ENCODE measurements at regions not wholly inside any gene's neighbourhood (a gene's known extent, or its start where the extent isn't known, plus 50 kb on each side); places are given as distances from the start of the nearest gene placed in this dataset.

DNA sequence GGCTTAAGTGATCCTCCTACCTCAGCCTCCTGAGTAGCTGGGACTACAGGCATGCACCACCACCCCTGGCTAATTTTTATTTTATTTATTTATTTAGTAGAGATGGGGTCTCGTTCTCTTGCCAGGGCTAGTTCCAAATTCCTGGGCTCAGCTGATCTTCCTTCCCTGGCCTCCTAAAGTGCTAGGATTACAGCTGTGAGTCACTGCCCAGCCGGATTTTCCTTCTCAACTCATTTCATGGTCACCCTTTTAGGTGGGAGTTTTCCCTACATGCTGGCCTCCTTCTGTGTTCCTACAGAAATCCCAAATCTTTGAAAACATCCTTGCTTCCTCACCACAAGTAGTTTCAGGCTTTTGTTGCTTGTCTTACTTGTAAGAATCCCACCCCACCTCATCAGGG is 102.1 kb upstream of the SIAH1 start:
- DNase-seq (ENCODE audit: extremely low read depth in 1 of 11, low read depth in 9 of 11, low spot score in 4 of 11): no peak

- no peak for DNase-seq (ENCODE audit: extremely low read depth in 1 of 11, low read depth in 9 of 11, low spot score in 4 of 11)
These were observed 96.6 kb upstream of the SIAH1 start for GRCh38 chr16:48481772-48482171.

- no peak for DNase-seq (ENCODE audit: extremely low read depth in 1 of 11, low read depth in 9 of 11, low spot score in 4 of 11)
These were observed 96.0 kb upstream of the SIAH1 start for GRCh38 chr16:48481211-48481610.

DNA sequence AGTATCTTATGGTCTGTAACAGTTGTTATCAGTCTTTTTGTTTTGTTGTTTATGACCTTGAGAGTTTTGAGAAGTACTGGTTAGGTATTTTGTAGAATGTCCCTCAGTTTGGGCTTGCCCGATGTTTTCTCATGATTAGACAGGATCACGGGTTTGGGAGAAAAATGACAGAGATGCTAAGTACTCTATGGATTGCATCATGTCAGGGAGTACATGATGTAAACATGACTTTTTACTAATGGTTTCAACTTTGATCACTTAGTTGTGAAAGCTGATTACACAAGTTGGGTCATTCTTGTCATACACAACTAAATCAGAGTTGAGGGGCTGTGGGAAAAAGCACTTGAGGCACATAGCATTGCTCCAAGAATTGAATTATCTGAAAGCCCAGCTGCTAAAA is 94.7 kb upstream of the SIAH1 start:
- DNase-seq (ENCODE audit: extremely low read depth in 1 of 11, low read depth in 9 of 11, low spot score in 4 of 11): no peak

GRCh38 chr16:48479329-48479728 is 94.1 kb upstream of the SIAH1 start:
- no peak for DNase-seq (ENCODE audit: extremely low read depth in 1 of 11, low read depth in 9 of 11, low spot score in 4 of 11)

- DNase-seq (ENCODE audit: extremely low read depth in 1 of 11, low read depth in 9 of 11, low spot score in 4 of 11): no peak
These were observed 93.2 kb upstream of the SIAH1 start for GRCh38 chr16:48478393-48478792.

- no peak for DNase-seq (ENCODE audit: extremely low read depth in 1 of 11, low read depth in 9 of 11, low spot score in 4 of 11)
These were observed 86.2 kb upstream of the SIAH1 start for GRCh38 chr16:48471435-48471834.

GRCh38 chr16:48462106-48462740 is 77.0 kb upstream of the SIAH1 start:
- DNase-seq (ENCODE audit: extremely low read depth in 1 of 11, low read depth in 9 of 11, low spot score in 4 of 11): no peak

- no peak for DNase-seq (ENCODE audit: extremely low read depth in 1 of 11, low read depth in 9 of 11, low spot score in 4 of 11)
These were observed 74.0 kb upstream of the SIAH1 start for GRCh38 chr16:48459167-48459566.

GRCh38 chr16:48454051-48454450 is 68.8 kb upstream of the SIAH1 start:
- DNase-seq (ENCODE audit: extremely low read depth in 1 of 11, low read depth in 9 of 11, low spot score in 4 of 11): no peak

DNA sequence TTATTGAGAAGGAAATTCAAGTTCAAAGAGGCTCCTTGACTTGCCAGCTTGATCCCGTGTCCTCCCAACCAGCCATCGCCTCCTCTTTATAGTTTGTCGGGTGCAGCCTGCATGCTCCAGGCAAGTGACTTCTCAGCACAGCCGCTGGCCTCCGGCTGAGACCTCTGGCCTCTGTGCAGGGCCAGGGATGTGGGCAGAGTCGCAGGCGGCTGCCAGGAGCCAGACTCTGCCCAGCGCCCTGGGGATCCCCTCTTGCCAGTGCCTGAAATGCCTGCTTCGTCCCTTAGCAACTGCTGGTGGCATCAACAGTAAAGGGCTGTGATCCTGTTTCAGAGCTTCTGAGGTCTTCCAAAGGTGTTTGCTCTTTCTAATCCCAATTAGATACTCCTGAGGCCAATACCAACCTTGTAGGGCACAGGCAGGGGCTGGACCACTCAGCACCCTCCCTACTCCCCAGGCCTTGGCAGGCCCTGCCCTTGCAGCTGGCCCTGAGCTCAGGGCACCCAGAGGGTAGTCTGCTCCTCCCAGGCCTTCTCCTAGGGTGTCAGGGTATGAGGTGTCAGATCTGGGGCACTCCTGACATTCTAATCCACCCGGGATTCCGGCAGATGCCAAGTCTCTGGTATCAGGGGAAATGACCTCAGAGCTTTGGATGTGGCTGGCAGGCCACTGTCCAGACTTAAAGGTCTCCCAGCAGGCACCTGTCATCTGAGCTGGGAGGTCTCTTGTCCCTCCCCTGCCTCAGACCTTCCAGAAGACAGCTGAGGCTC is 68.0 kb upstream of the SIAH1 start:
- DNase-seq (ENCODE audit: extremely low read depth in 1 of 11, low read depth in 9 of 11, low spot score in 4 of 11): no peak

DNA sequence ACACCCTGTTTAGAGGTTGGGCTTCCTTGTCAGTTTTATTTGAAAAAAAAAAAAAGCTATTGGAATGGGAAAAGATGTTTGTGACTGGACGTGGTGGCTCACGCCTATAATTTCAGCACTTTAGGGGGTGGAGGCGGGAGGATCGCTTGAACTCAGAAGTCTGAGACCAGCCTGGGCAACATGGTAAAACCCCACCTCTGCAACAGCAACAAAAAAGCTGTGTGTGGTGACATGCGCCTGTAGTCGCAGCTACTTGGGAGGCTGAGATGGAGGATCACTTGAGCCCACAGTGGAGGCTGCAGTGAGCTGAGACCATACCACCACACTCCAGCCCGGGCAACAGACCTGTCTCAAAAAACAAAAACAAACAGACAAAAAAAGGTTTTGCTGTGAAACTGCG is 66.1 kb upstream of the SIAH1 start:
- no peak for DNase-seq (ENCODE audit: extremely low read depth in 1 of 11, low read depth in 9 of 11, low spot score in 4 of 11)

- no peak for DNase-seq (ENCODE audit: extremely low read depth in 1 of 11, low read depth in 9 of 11, low spot score in 4 of 11)
These were observed 65.2 kb upstream of the SIAH1 start for GRCh38 chr16:48450367-48450766.

DNA sequence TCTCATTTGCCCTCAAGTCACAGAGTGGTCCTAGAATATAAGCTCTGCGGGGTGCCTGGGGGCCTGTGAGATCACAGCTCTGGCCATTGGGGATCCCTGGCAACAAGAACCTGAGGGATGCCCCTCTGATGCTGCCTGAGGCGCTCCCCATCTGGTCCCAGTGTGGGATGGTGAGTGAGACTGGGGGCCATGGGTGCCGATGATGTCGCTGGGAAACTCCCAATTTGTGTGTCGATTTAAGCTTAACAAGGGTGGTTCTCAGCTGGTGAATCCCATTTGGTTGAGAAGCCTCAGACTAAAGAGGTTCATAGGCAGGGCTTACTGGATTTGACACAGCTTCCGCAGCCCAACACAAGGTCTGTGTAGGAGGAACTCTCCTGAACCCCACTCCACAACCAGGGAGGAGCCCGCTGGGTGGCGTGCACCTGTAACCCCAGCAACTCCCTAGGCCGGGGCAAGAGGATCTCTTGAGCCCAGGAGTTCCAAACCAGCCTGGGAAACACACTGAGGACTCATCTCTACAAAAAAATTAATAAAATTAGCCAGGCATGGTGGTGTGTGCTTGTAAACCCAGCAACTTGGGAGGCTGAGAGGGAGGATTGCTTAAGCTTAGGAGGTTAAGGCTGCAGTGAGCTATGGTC is 63.7 kb upstream of the SIAH1 start:
- no peak for DNase-seq (ENCODE audit: extremely low read depth in 1 of 11, low read depth in 9 of 11, low spot score in 4 of 11)

DNA sequence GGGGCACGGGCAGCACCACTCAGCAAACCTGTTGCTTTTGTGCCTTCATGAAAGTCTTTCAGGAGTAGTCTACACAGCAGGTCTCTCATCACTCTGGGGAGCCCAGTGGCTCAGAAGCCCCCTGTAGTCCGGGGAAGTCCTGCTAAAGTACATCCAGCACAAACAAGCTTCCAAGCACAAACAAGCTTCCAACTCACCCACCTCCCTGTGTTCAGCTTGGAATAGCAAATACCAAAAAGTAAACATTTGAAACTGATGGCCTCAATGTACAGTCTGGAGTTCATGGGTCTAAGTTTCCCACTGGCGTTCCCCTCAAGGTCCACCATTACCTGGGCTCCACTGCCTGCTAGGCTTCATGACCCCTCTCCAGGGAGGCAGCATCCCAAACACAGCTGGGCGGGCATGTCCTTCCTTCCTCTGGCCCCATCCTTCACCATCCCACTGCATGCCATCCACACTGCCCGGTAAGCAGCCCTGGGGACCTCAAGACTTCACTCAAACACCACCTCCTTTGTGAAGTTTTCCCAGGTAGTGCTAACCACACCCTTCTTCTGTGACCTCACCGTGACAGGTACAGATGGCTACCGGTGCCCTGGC is 62.8 kb upstream of the SIAH1 start:
- DNase-seq (ENCODE audit: extremely low read depth in 1 of 11, low read depth in 9 of 11, low spot score in 4 of 11): no peak

- DNase-seq (ENCODE audit: extremely low read depth in 1 of 11, low read depth in 9 of 11, low spot score in 4 of 11): no peak
These were observed 62.2 kb upstream of the SIAH1 start for GRCh38 chr16:48447428-48447827.

- no peak for DNase-seq (ENCODE audit: extremely low read depth in 1 of 11, low read depth in 9 of 11, low spot score in 4 of 11)
These were observed 61.3 kb upstream of the SIAH1 start for GRCh38 chr16:48446534-48446920.

GRCh38 chr16:48445782-48446533 is 60.7 kb upstream of the SIAH1 start:
- no peak for DNase-seq (ENCODE audit: extremely low read depth in 1 of 11, low read depth in 9 of 11, low spot score in 4 of 11)

GRCh38 chr16:48444574-48444973 is 59.4 kb upstream of the SIAH1 start:
- DNase-seq (ENCODE audit: extremely low read depth in 1 of 11, low read depth in 9 of 11, low spot score in 4 of 11): peak in 4 of 11 donors; percentile 1 to 33 (median 22)

Measured in renal cortex interstitium (tissue), 11 donors.